Colonic mucosa (tissue), 4 donors: ENCODE measurements at regions not wholly inside any gene's neighbourhood (a gene's known extent, or its start where the extent isn't known, plus 50 kb on each side); places are given as distances from the start of the nearest gene placed in this dataset.

ENCODE experiments used
- DNase-seq: peaks from one replicate; pipeline ENCODE4 v3.0.0-alpha.2; 2020
- H3K27ac ChIP-seq: fragments of 200-600 bp; one replicate; pipeline ENCODE4 v1.8.0; 2021
- H3K27me3 ChIP-seq: fragments of 200-600 bp; one replicate; pipeline ENCODE4 v1.8.0; 2021
- H3K36me3 ChIP-seq: fragments of 200-600 bp; one replicate; pipeline ENCODE4 v1.8.0; 2021
- H3K4me1 ChIP-seq: fragments of 200-600 bp; one replicate; pipeline ENCODE4 v1.8.0; 2021; ENCODE audit warnings: mild to moderate bottlenecking
- H3K4me3 ChIP-seq: fragments of 200-600 bp; one replicate; pipeline ENCODE4 v1.8.0; 2021
- H3K9ac ChIP-seq, 2 donors: one replicate each; pipeline ENCODE4 v1.7.0; 2013; ENCODE audit warnings: control low read depth in 2 of 2, low read depth in 2 of 2, low read length in 2 of 2
- H3K9me3 ChIP-seq: fragments of 200-600 bp; one replicate; pipeline ENCODE4 v1.8.0; 2021
- CTCF ChIP-seq: fragments of 200-600 bp; IDR thresholded peaks from one replicate; pipeline ENCODE4 v1.8.0; 2022; ENCODE audit warnings: antibody characterized with exemption, mild to moderate bottlenecking
- intact Hi-C: fragments of 100-400 bp; cut with DNase I; formaldehyde crosslinking; loops from one replicate; pipeline ENCODE4 v1.14.1; 2022
- donor health status: healthy.
- donor health status: DM: no; HTN: no; CAD: no.
- donor health status: DM: no; HTN: no; CAD: no.

DNA sequence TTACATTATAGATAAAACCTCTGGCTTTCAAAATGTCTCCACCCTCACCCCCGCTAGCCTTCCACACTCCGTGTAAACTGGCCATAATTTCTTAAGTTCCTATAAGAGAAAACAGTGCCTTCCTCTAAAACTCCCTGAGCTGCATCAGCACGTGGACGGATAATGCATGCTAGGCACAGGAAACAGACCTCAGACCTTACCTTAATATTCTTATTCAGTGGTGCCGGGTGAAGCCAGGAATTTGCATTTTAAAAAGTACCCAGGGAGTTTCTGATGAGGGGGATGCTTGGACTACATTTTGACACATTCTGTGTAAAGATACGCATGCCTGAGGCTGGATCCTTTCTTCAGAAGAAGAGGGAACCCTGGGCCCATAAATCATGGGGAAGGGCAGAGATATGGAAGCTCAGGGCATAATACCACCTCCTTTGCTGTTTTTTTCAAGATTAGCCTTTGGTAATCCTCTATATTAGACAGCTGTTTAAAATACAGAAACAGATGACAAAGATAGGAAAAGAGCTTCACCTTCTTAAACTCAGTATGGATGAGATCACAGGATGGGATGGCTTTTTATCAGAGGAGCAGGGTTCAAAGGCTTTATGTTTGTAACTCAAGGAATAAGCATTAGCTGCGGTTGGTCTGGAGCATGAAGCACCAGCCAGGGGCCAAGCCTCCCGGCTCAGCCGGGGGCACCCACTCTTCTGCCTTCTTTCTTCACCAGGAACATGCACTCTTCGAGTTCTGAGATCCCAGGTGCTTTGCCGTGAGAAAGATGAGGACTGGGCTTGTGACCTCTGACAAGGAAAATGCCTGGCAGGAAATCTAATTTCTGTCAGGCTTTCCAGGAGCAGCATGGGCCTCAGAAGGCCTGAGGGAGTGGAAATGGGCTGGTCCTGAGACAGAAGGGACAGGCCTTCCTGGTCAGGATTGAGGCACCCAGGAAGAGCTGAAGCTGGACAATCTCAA, 218.1 kb upstream of the SOX4 start:
- DNase-seq, result no peak
- Histone ChIP-seq H3K9ac (no peak overlapping the region), H3K27ac (no peak overlapping the region), H3K4me3 (no peak overlapping the region), H3K4me1 (no peaks in the 10 kb centered on the region), H3K36me3 (no peaks in the 10 kb centered on the region), H3K9me3 (no peaks in the 10 kb centered on the region), H3K27me3 (no peaks in the 10 kb centered on the region)
- TF ChIP-seq CTCF, result no peak
- intact Hi-C loops, result no loop called here

DNA sequence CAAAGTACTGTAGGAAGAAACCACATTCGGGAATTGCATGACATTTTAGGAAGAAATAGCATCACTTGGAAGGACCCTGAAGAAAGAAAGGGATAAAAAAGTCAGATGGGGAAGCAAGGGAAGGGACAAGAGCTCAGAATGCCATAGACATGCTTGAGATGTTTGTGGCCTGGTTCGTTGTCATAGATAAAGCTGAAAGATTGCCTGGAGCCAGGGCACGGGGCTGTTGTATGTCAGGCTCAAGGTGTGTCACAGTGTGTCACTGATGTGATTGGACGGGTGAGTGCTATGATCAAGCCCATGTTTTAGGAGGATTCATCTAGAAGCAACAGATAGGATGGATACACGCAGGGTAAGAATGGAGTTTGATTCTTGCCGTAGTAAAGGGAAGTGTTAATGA, 216.2 kb upstream of the SOX4 start:
- no peak for TF ChIP-seq CTCF
- Histone ChIP-seq H3K4me3 (no peak overlapping the region), H3K4me1 (no peaks in the 10 kb centered on the region), H3K27ac (no peak overlapping the region), H3K27me3 (no peaks in the 10 kb centered on the region), H3K9ac (no peak overlapping the region), H3K9me3 (no peaks in the 10 kb centered on the region), H3K36me3 (no peaks in the 10 kb centered on the region)
- DNase-seq, result no peak
- intact Hi-C loops, result no loop called here

DNA sequence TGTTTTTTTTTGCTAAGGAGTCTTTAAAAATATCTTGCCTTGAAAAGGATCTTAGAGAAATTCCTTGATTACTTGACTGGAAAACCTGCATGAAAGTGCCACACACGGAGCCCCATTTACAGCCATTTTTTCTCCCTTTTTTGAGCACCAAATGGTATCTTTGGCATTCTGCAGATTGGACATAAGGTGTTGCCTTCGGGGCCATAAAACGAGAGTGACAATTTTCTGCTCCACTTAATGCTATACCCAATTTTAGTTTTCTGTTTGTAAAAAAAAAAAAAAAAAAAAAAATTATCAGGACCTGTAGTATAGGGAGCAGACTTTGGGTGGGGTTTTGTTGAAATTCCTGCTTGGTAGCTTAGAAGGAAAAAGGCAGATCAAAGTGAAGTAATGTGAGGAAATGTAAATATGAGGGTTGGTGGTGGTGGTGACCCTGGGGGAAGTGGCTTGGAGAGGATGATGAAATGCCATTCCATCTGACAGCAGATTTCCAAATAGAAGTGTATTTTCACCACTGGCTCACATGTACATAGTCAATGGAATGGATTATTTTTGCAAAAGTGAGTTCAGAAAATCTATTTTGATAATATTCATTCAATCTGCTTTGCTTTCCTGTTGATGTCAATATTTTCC, 212.1 kb upstream of the SOX4 start:
- TF ChIP-seq CTCF, result no peak
- DNase-seq, result no peak
- Histone ChIP-seq H3K9ac (no peak overlapping the region), H3K9me3 (no peaks in the 10 kb centered on the region), H3K4me3 (no peak overlapping the region), H3K36me3 (no peaks in the 10 kb centered on the region), H3K27ac (no peak overlapping the region), H3K27me3 (no peaks in the 10 kb centered on the region), H3K4me1 (no peaks in the 10 kb centered on the region)
- intact Hi-C loops, result no loop called here

DNA sequence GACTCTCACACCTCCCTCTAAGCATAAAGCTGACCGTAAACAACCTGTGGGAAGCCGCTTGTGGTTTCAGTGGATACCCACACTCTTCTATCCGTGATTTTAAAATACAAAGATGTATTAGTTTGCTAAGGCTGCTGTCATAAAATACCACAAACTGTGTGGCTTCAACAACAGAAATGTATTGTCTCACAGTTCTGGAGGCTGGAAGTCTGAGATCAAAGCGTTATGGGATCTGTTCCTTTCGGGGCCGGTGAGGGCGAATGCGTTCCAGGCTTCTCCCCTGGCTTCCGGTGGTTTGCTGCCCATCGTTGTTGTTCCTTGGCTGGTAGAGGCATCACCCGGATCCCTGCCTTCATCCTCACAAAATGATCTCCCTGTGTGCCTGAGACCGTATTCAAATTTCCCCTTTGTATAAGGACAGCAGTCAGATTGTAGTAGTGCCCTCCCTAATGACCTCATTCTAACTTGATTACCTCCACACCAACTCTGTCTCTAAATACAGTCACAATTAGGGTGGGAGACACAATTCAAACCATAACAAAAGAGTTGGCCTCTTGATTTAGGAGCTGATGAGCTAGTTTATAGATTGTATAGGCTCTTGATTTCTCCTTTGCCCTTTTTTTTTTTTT, 210.6 kb upstream of the SOX4 start:
- no peaks in the 10 kb centered on the region for H3K27me3 ChIP-seq
- H3K4me1 ChIP-seq, result no peaks in the 10 kb centered on the region
- no peak for DNase-seq
- no peaks in the 10 kb centered on the region for H3K36me3 ChIP-seq
- no peak for TF ChIP-seq CTCF
- no peaks in the 10 kb centered on the region for H3K9me3 ChIP-seq
- no peak overlapping the region for H3K27ac ChIP-seq
- no peak overlapping the region for H3K9ac ChIP-seq
- intact Hi-C loops, result no loop called here
- no peak overlapping the region for H3K4me3 ChIP-seq

- no peaks in the 10 kb centered on the region for H3K4me1 ChIP-seq
- H3K27me3 ChIP-seq, result no peaks in the 10 kb centered on the region
- no peak overlapping the region for H3K9ac ChIP-seq
- DNase-seq, result no peak
- no peak overlapping the region for H3K27ac ChIP-seq
- no peak for TF ChIP-seq CTCF
- no peaks in the 10 kb centered on the region for H3K36me3 ChIP-seq
- no peaks in the 10 kb centered on the region for H3K9me3 ChIP-seq
- intact Hi-C loops, result no loop called here
- H3K4me3 ChIP-seq, result no peak overlapping the region
Observed at GRCh38 chr6:21383450-21384085, 210.0 kb upstream of the SOX4 start.
